PFSK-1 (cell line): ENCODE measurements at regions not wholly inside any gene's neighbourhood (a gene's known extent, or its start where the extent isn't known, plus 50 kb on each side); places are given as distances from the start of the nearest gene placed in this dataset.

Experiments
- FOXP2 ChIP-seq: optimal IDR thresholded peaks from 2 replicates; pipeline ENCODE3; 2011; ENCODE audit warnings: borderline replicate concordance, control low read depth, inconsistent platforms; ENCODE audit not compliant: insufficient read depth; ENCODE audit errors: extremely low read length, extremely low read depth
- POLR2AphosphoS5 ChIP-seq: IDR thresholded peaks from 2 replicates; pipeline ENCODE4 v1.6.1; 2012; ENCODE audit warnings: low read depth, mild to moderate bottlenecking, control low read depth, low read length, moderate library complexity
- REST ChIP-seq, 2 experiments: IDR thresholded peaks; 2 replicates each; pipeline versions ENCODE4 v1.6.1 to v1.8.0; 2011 to 2012; ENCODE audit warnings: low read depth in 2 of 2, low read length in 2 of 2, control low read depth in 1 of 2, inconsistent platforms in 1 of 2, mild to moderate bottlenecking in 1 of 2, moderate library complexity in 1 of 2; ENCODE audit not compliant: insufficient read depth in 1 of 2
- SIN3A ChIP-seq: IDR thresholded peaks from 2 replicates; pipeline ENCODE4 v1.6.1; 2012; ENCODE audit warnings: mild to moderate bottlenecking, low read length, moderate library complexity, borderline replicate concordance; ENCODE audit not compliant: insufficient read depth
- TAF1 ChIP-seq: IDR thresholded peaks from 2 replicates; pipeline ENCODE4 v1.6.1; 2012; ENCODE audit warnings: low read length, control low read depth, borderline replicate concordance; ENCODE audit not compliant: insufficient read depth

DNA sequence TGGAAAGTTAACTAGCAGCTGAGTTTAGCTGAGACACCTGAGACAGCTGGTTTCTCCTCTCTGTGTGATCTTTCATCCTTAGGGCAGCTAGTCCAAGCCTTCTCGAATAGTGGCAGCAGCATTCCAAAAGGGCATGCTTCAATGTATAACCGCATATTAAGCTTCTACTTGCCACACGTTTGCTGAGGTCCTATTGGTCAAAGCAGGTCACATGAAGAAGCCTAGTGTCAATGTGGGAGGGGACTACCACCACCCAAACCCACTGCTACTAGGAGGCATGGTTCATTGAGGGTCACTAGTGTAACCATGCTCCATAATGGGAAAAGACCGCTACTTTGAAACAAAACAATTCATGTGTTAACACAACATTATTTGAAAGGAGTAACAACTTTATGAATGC lies 314.9 kb upstream of the SMIM31 start:
- TF ChIP-seq FOXP2 (no peak), REST (IDR thresholded peaks at IDR 0.05; ENCODE audit: insufficient read depth in 1 of 2, low read depth in 2 of 2, low read length in 2 of 2) (no peak), TAF1 (no peak), POLR2AphosphoS5 (no peak), SIN3A (no peak)

DNA sequence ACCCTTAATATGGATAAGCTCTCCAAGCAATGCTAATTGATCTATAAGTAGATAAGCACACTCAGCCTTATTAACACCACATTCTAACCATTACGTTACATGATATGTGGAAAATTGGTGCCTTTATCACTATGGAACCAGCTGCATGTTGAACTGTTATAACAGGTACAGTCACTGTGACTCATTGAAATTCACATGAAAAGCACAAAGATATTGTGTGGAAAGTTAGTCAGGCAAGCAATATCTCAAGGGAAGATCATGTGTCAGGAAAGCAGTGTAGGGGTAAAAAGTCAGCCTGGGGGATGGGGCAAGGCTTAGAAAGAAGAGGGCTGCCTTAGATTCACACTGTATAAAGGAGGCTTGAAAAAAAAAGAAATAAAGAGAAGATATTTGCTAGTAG lies 313.7 kb upstream of the SMIM31 start:
- no peak for TF ChIP-seq FOXP2
- no peak for TF ChIP-seq POLR2AphosphoS5
- no peak for TF ChIP-seq REST (IDR thresholded peaks at IDR 0.05; ENCODE audit: insufficient read depth in 1 of 2, low read depth in 2 of 2, low read length in 2 of 2)
- TF ChIP-seq SIN3A = no peak
- no peak for TF ChIP-seq TAF1

DNA sequence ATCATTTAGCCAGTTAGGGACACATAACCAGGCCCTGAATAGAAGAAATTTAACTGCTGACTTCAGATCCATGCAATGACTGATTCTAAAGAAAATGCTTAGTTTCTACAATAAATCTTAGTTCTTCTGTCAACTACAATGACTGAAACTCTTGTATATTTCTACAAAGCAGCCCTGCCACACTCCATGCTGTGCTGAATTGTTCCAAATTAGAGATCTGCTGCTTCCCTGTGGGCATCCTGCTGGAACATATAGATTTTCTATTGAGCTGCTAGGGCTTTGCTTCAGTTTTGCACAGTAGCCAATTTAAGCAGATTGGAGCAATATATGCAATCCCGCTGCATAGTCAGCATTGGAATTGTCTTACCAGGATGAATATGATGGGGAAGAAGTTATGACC lies 312.8 kb upstream of the SMIM31 start:
- TF ChIP-seq REST (IDR thresholded peaks at IDR 0.05; ENCODE audit: insufficient read depth in 1 of 2, low read depth in 2 of 2, low read length in 2 of 2) = no peak
- TF ChIP-seq TAF1 = no peak
- no peak for TF ChIP-seq POLR2AphosphoS5
- no peak for TF ChIP-seq FOXP2
- no peak for TF ChIP-seq SIN3A

GRCh38 chr4:164442180-164442579 lies 311.8 kb upstream of the SMIM31 start:
- TF ChIP-seq SIN3A = no peak
- no peak for TF ChIP-seq TAF1
- TF ChIP-seq POLR2AphosphoS5 = no peak
- no peak for TF ChIP-seq FOXP2
- TF ChIP-seq REST (IDR thresholded peaks at IDR 0.05; ENCODE audit: insufficient read depth in 1 of 2, low read depth in 2 of 2, low read length in 2 of 2) = no peak

DNA sequence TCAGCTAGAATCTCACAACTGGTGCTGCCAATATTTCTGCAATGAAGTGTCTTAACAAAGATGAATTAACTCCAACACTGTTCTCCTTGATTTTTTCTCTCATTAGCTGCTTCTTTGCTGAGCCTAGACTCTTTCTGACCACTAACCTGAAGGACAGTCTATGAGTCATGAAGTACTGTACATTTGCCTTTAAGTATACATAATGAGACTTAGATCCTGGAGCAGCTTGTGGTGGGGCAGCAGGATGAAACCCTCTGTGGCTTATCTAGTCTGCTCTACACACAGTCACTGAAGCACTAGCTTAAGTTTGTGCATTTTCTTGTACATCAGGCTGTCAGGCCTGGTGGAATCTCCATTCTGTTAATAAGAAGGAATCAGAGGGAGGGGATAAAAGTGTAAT lies 307.4 kb upstream of the SMIM31 start:
- TF ChIP-seq SIN3A (no peak), POLR2AphosphoS5 (no peak), FOXP2 (no peak), TAF1 (no peak), REST (IDR thresholded peaks at IDR 0.05; ENCODE audit: insufficient read depth in 1 of 2, low read depth in 2 of 2, low read length in 2 of 2) (no peak)
